SU-DHL-6 (cell line): ENCODE measurements at regions not wholly inside any gene's neighbourhood (a gene's known extent, or its start where the extent isn't known, plus 50 kb on each side); places are given as distances from the start of the nearest gene placed in this dataset.

Experiments
- H2AFZ ChIP-seq: fragments of 200-600 bp; sonication (generic); 2 replicates; pipeline ENCODE4 v1.6.1; 2014; ENCODE audit warnings: low read depth, mild to moderate bottlenecking, moderate library complexity, mixed read lengths, antibody characterized with exemption, low read length; ENCODE audit not compliant: severe bottlenecking
- H3F3A ChIP-seq: fragments of 200-600 bp; shearing (Covaris generic); 2 replicates; pipeline ENCODE4 v1.6.0; 2016; ENCODE audit warnings: antibody characterized with exemption, mild to moderate bottlenecking; ENCODE audit not compliant: insufficient read depth
- H3K27ac ChIP-seq: fragments of 200-600 bp; sonication (generic); 2 replicates; pipeline ENCODE4 v1.5.1; 2016; ENCODE audit warnings: low read depth, mild to moderate bottlenecking, low read length, moderate library complexity, mixed read lengths
- H3K27me3 ChIP-seq: fragments of 200-600 bp; sonication (generic), shearing (Covaris generic); 2 replicates; pipeline ENCODE4 v1.6.0; 2014; ENCODE audit warnings: mild to moderate bottlenecking, low read length
- H3K36me3 ChIP-seq: fragments of 200-600 bp; sonication (generic); 2 replicates; pipeline ENCODE4 v1.6.1; 2014; ENCODE audit warnings: mild to moderate bottlenecking, low read length, mixed read lengths
- H3K4me2 ChIP-seq: fragments of 300-600, 200-600 bp; shearing (Covaris generic), sonication (generic); 2 replicates; pipeline ENCODE4 v1.6.0; 2014; ENCODE audit warnings: low read length, low read depth, mild to moderate bottlenecking; ENCODE audit not compliant: poor library complexity, severe bottlenecking
- H3K4me3 ChIP-seq: fragments of 200-600 bp; sonication (generic); 2 replicates; pipeline ENCODE4 v1.5.1; 2014; ENCODE audit warnings: antibody characterized with exemption, low read length, mild to moderate bottlenecking, mixed read lengths; ENCODE audit not compliant: insufficient read depth, poor library complexity, severe bottlenecking
- H3K79me2 ChIP-seq: fragments of 200-600 bp; sonication (generic); 2 replicates; pipeline ENCODE4 v1.6.1; 2014; ENCODE audit warnings: mild to moderate bottlenecking, low read length, moderate library complexity; ENCODE audit not compliant: insufficient read depth
- H3K9ac ChIP-seq: fragments of 200-600 bp; sonication (generic); 2 replicates; pipeline ENCODE4 v1.7.0; 2014; ENCODE audit warnings: mild to moderate bottlenecking, low read length
- H3K9me2 ChIP-seq: fragments of 200-600 bp; sonication (generic); replicated peaks from 2 replicates; pipeline ENCODE4 v1.6.1; 2014; ENCODE audit warnings: low read length; ENCODE audit not compliant: insufficient read depth
- H3K9me3 ChIP-seq: fragments of 200-600 bp; sonication (generic); 2 replicates; pipeline ENCODE4 v1.6.1; 2014; ENCODE audit warnings: low read length, mixed read lengths; ENCODE audit not compliant: insufficient read depth
- H4K20me1 ChIP-seq: fragments of 200-600 bp; sonication (generic); 2 replicates; pipeline ENCODE4 v1.6.1; 2014; ENCODE audit warnings: low read depth, mild to moderate bottlenecking, antibody characterized with exemption, low read length, moderate library complexity, mixed read lengths
- EZH2phosphoT487 ChIP-seq: fragments of 200-600 bp; sonication (generic), shearing (Covaris generic); conservative IDR thresholded peaks from 2 replicates; pipeline ENCODE4 v1.6.1; 2018; ENCODE audit warnings: mild to moderate bottlenecking, antibody characterized with exemption, low read length, moderate library complexity, mixed read lengths
- TF ChIP-seq, protein P1 (sequence below): fragments of 200-600 bp; sonication (generic); IDR thresholded peaks from one replicate; pipeline ENCODE4 v1.5.1; 2017; ENCODE audit warnings: antibody characterized with exemption, mild to moderate bottlenecking, low read length, moderate library complexity; ENCODE audit not compliant: insufficient read depth, poor library complexity, severe bottlenecking

GRCh38 chr5:174218162-174218561 is 172.7 kb downstream of the NSG2 start:
- H3F3A ChIP-seq = no peaks in the 10 kb centered on the region
- H4K20me1 ChIP-seq = no peaks in the 10 kb centered on the region
- no peaks in the 10 kb centered on the region for H3K36me3 ChIP-seq
- no peak overlapping the region for H2AFZ ChIP-seq
- no peaks in the 10 kb centered on the region for H3K79me2 ChIP-seq
- no peaks in the 10 kb centered on the region for H3K9me3 ChIP-seq
- no peak overlapping the region for H3K4me2 ChIP-seq
- no peak overlapping the region for H3K9ac ChIP-seq
- H3K4me3 ChIP-seq = no peak overlapping the region
- H3K27me3 ChIP-seq = no peaks in the 10 kb centered on the region
- H3K27ac ChIP-seq = no peak overlapping the region
- no peaks in the 10 kb centered on the region for H3K9me2 ChIP-seq
- TF ChIP-seq, protein P1, sequence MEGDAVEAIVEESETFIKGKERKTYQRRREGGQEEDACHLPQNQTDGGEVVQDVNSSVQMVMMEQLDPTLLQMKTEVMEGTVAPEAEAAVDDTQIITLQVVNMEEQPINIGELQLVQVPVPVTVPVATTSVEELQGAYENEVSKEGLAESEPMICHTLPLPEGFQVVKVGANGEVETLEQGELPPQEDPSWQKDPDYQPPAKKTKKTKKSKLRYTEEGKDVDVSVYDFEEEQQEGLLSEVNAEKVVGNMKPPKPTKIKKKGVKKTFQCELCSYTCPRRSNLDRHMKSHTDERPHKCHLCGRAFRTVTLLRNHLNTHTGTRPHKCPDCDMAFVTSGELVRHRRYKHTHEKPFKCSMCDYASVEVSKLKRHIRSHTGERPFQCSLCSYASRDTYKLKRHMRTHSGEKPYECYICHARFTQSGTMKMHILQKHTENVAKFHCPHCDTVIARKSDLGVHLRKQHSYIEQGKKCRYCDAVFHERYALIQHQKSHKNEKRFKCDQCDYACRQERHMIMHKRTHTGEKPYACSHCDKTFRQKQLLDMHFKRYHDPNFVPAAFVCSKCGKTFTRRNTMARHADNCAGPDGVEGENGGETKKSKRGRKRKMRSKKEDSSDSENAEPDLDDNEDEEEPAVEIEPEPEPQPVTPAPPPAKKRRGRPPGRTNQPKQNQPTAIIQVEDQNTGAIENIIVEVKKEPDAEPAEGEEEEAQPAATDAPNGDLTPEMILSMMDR = no peak
- TF ChIP-seq EZH2phosphoT487 = no peak

DNA sequence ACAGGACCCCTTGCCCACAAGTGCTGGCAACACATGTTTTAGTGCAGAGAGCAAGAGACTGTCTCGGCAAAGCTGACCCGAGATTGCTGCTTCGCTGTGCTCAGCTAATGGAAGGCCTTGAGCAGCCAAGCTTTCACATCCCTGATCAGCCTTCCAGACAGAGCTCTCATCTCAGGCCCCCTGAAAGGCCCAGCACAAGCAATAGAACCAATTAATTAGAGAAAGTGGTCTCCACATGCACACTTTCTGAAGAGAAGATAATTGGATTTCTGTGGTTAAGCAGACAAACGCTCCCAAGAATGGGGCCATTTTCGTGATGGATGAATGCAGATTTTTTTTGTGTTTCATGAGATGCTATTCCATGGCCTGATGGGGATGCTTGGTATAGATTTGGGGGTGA is 174.9 kb downstream of the NSG2 start:
- H3K36me3 ChIP-seq = no peaks in the 10 kb centered on the region
- no peaks in the 10 kb centered on the region for H4K20me1 ChIP-seq
- no peak overlapping the region for H3K27ac ChIP-seq
- TF ChIP-seq, protein P1 = no peak
- TF ChIP-seq EZH2phosphoT487 = no peak
- no peak overlapping the region for H3K4me2 ChIP-seq
- H3K79me2 ChIP-seq = no peaks in the 10 kb centered on the region
- no peak overlapping the region for H3K9ac ChIP-seq
- no peaks in the 10 kb centered on the region for H3K9me2 ChIP-seq
- no peak overlapping the region for H2AFZ ChIP-seq
- H3F3A ChIP-seq = no peaks in the 10 kb centered on the region
- no peaks in the 10 kb centered on the region for H3K9me3 ChIP-seq
- H3K27me3 ChIP-seq = no peaks in the 10 kb centered on the region
- no peak overlapping the region for H3K4me3 ChIP-seq

- Histone ChIP-seq H3K9me2 (no peaks in the 10 kb centered on the region), H3K36me3 (no peaks in the 10 kb centered on the region), H3K4me3 (no peak overlapping the region), H3F3A (no peaks in the 10 kb centered on the region), H4K20me1 (no peaks in the 10 kb centered on the region), H3K9ac (no peak overlapping the region), H3K79me2 (no peaks in the 10 kb centered on the region), H3K27ac (no peak overlapping the region), H3K27me3 (no peaks in the 10 kb centered on the region), H3K9me3 (no peaks in the 10 kb centered on the region), H2AFZ (no peak overlapping the region), H3K4me2 (no peak overlapping the region)
- TF ChIP-seq, protein P1 = no peak
- no peak for TF ChIP-seq EZH2phosphoT487
Measured at GRCh38 chr5:174221436-174221835, 175.9 kb downstream of the NSG2 start.

DNA sequence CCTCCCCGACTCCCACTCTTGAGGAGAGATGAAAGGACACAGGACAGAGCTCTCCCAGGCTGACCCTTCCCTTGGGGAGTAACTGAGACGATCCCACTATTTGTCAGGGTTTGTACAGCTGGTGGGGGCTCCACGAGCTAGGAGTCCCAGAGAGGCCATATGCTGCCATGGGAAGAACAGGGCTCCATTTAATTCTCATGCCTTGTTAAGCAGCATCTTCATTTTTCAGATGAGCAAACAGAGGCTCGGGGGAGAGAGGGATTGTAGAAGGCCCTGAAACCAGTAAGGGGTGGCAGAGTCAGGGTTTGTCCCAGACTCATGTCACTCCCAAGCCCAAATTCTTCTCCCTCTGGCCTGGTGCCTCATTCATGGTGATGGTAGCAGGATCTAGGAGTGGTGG is 176.4 kb downstream of the NSG2 start:
- Histone ChIP-seq H3K27ac (no peak overlapping the region), H3K79me2 (no peaks in the 10 kb centered on the region), H2AFZ (no peak overlapping the region), H3K9me3 (no peaks in the 10 kb centered on the region), H3K4me3 (no peak overlapping the region), H3K36me3 (no peaks in the 10 kb centered on the region), H3K27me3 (no peaks in the 10 kb centered on the region), H3F3A (no peaks in the 10 kb centered on the region), H4K20me1 (no peaks in the 10 kb centered on the region), H3K9me2 (no peaks in the 10 kb centered on the region), H3K9ac (no peak overlapping the region), H3K4me2 (no peak overlapping the region)
- no peak for TF ChIP-seq EZH2phosphoT487
- TF ChIP-seq, protein P1 = no peak
